ENCODE measurements at regions not wholly inside any gene's neighbourhood (a gene's known extent, or its start where the extent isn't known, plus 50 kb on each side); places are given as distances from the start of the nearest gene placed in this dataset.

DNA sequence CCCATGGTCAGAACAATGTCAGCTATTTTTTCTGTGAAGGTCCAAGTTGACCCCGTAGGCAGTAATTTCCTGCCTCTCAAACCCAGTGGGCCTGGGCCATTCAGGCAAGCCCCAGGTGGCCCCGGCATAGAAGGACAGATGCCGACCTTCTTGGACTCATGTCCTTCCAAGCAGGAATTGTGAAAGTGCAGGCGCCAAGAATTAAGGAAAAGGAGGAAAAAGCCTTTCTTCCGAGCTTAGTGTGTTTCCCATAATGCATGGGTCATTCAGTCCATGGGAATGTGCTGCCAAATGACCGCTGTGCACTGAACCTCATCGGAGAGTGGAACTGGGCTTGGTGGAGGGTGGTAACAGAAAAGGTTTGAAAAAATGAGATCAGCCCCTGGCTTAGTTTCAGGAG, 196.5 kb upstream of the HS3ST1 start:
- TF ChIP-seq EZH2phosphoT487 (IDR thresholded peaks at IDR 0.05; ENCODE audit: borderline replicate concordance, low read depth), result no peak
- no peak for TF ChIP-seq MAX (IDR thresholded peaks at IDR 0.05; ENCODE audit: low read depth)
- no peak for TF ChIP-seq USF1 (IDR thresholded peaks at IDR 0.05; ENCODE audit: borderline replicate concordance, low read depth)
- TF ChIP-seq RCOR1 (IDR thresholded peaks at IDR 0.05; ENCODE audit: low read length), result no peak
- no peak for TF ChIP-seq MXI1 (IDR thresholded peaks at IDR 0.05; ENCODE audit: low read depth, low read length)
- TF ChIP-seq YY1 (IDR thresholded peaks at IDR 0.05; ENCODE audit: low read depth), result no peak
- TF ChIP-seq FOXM1 (IDR thresholded peaks at IDR 0.05; ENCODE audit: low read depth), result no peak
- no peak for TF ChIP-seq IRF3 (IDR thresholded peaks at IDR 0.05; ENCODE audit: low read depth, low read length)
- TF ChIP-seq CTCF (IDR thresholded peaks at IDR 0.05), result no peak
- TF ChIP-seq SMC3 (IDR thresholded peaks at IDR 0.05; ENCODE audit: low read depth, low read length), result no peak
- TF ChIP-seq TAF1 (IDR thresholded peaks at IDR 0.05; ENCODE audit: borderline replicate concordance, low read depth, low read length), result no peak
- no peak for TF ChIP-seq REST (IDR thresholded peaks at IDR 0.05; ENCODE audit: low read depth, low read length)
- TF ChIP-seq JUND (IDR thresholded peaks at IDR 0.05), result no peak
